Activated CD4-positive, alpha-beta memory T cell treated with anti-CD3 and anti-CD28 coated beads for 36 hours (primary cell): ENCODE measurements at regions not wholly inside any gene's neighbourhood (a gene's known extent, or its start where the extent isn't known, plus 50 kb on each side); places are given as distances from the start of the nearest gene placed in this dataset.

Experiments used
- CTCF ChIA-PET: fragments of 350-600 bp; sonication (Branson Sonifier 250); formaldehyde crosslinking; loops from one replicate; lab custom pipeline; 2021; ENCODE audit warnings: antibody characterized with exemption, inconsistent platforms; lab: Charles Lee
- POLR2A ChIA-PET: fragments of 350-600 bp; sonication (Branson Sonifier 250); formaldehyde crosslinking; loops from one replicate; lab custom pipeline; 2021; ENCODE audit warnings: antibody characterized with exemption; lab: Charles Lee
- DNase-seq: peaks from one replicate; pipeline ENCODE4 v3.0.0-alpha.2; 2020
- H3K27ac Mint-ChIP-seq: one replicate; pipeline ENCODE4 v1.8.0; 2021; ENCODE audit warnings: mixed read lengths
- H3K27me3 Mint-ChIP-seq: one replicate; pipeline ENCODE4 v1.8.0; 2021; ENCODE audit warnings: mixed read lengths
- H3K36me3 Mint-ChIP-seq: one replicate; pipeline ENCODE4 v1.8.0; 2021; ENCODE audit warnings: mixed read lengths
- H3K4me1 Mint-ChIP-seq: one replicate; pipeline ENCODE4 v1.8.0; 2021; ENCODE audit warnings: low read depth, mixed read lengths
- H3K4me3 Mint-ChIP-seq: one replicate; pipeline ENCODE4 v1.8.0; 2021; ENCODE audit warnings: mild to moderate bottlenecking, mixed read lengths
- H3K9me3 Mint-ChIP-seq: one replicate; pipeline ENCODE4 v1.8.0; 2021; ENCODE audit warnings: mixed read lengths
- intact Hi-C: fragments of 100-400 bp; cut with micrococcal nuclease; formaldehyde crosslinking; loops from one replicate; pipeline ENCODE4 v1.15.1; 2023

DNA sequence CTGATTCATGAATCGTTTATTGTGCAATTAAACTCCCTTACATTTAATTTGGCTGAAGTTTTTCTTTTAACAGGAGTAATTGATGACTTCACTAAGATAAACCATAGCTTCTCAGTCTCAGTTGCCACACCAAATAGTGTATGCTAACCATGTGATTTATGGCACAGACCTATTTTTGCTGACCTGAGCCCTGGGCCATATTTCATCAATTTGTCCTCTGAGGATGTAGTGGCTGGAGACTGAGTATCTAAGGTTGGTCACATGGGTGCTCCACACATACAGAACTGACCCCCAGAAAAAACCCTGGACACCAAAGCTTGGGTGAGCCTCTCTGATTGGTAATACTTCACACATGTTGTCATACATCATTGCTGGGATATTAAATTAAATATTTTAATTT, 255.1 kb downstream of the NEDD1 start:
- POLR2A ChIA-PET = no interaction called here
- CTCF ChIA-PET = no interaction called here
- DNase-seq = no peak
- Mint-ChIP-seq H3K4me3 (no peak overlapping the region), H3K27ac (no peak overlapping the region), H3K9me3 (no peaks in the 10 kb centered on the region), H3K27me3 (peaks cover 4% of the 10 kb centered on the region), H3K4me1 (no peaks in the 10 kb centered on the region), H3K36me3 (no peaks in the 10 kb centered on the region)
- intact Hi-C loops = no loop called here

GRCh38 chr12:97164936-97165335, 257.9 kb downstream of the NEDD1 start:
- ChIA-PET CTCF (no interaction called here), POLR2A (no interaction called here)
- intact Hi-C loops = no loop called here
- no peak for DNase-seq
- H3K36me3 Mint-ChIP-seq = no peaks in the 10 kb centered on the region
- H3K27me3 Mint-ChIP-seq = peaks cover 9% of the 10 kb centered on the region
- no peaks in the 10 kb centered on the region for H3K9me3 Mint-ChIP-seq
- no peaks in the 10 kb centered on the region for H3K4me1 Mint-ChIP-seq
- H3K27ac Mint-ChIP-seq = no peak overlapping the region
- H3K4me3 Mint-ChIP-seq = no peak overlapping the region

GRCh38 chr12:97167598-97167997, 260.5 kb downstream of the NEDD1 start:
- no peaks in the 10 kb centered on the region for H3K9me3 Mint-ChIP-seq
- CTCF ChIA-PET = interaction anchor here (0.6 kb wide), 1 partner anchor 1225 kb away, joined by 3 read pairs; no protein-coding TSS in a partner anchor
- POLR2A ChIA-PET = no interaction called here
- H3K27me3 Mint-ChIP-seq = peaks cover 9% of the 10 kb centered on the region
- H3K4me3 Mint-ChIP-seq = no peak overlapping the region
- no peak for DNase-seq
- no peak overlapping the region for H3K27ac Mint-ChIP-seq
- H3K4me1 Mint-ChIP-seq = no peaks in the 10 kb centered on the region
- intact Hi-C loops = no loop called here
- H3K36me3 Mint-ChIP-seq = no peaks in the 10 kb centered on the region

DNA sequence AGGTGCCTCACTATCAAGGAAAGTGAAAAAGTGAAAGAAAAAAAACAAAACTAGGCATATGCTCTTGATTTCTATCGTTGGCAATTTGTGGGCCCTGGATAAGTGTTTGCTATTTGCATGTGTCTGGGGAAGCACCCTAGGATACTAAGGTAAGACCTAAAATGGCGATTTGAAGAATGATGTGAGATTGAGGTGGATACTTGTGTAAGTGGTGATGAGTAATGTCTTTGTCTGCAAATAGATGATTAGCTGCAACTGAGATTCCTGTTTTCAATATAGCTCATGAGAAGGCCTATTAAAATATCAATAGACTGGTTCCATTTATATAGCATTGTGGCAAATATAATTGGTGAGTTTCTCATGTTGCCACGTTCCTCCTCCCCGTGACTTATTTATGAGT, 261.7 kb downstream of the NEDD1 start:
- ChIA-PET POLR2A (no interaction called here), CTCF (no interaction called here)
- H3K9me3 Mint-ChIP-seq = no peaks in the 10 kb centered on the region
- intact Hi-C loops = no loop called here
- no peak overlapping the region for H3K4me3 Mint-ChIP-seq
- no peaks in the 10 kb centered on the region for H3K36me3 Mint-ChIP-seq
- H3K4me1 Mint-ChIP-seq = no peaks in the 10 kb centered on the region
- no peak overlapping the region for H3K27ac Mint-ChIP-seq
- DNase-seq = no peak
- peaks cover 9% of the 10 kb centered on the region for H3K27me3 Mint-ChIP-seq

DNA sequence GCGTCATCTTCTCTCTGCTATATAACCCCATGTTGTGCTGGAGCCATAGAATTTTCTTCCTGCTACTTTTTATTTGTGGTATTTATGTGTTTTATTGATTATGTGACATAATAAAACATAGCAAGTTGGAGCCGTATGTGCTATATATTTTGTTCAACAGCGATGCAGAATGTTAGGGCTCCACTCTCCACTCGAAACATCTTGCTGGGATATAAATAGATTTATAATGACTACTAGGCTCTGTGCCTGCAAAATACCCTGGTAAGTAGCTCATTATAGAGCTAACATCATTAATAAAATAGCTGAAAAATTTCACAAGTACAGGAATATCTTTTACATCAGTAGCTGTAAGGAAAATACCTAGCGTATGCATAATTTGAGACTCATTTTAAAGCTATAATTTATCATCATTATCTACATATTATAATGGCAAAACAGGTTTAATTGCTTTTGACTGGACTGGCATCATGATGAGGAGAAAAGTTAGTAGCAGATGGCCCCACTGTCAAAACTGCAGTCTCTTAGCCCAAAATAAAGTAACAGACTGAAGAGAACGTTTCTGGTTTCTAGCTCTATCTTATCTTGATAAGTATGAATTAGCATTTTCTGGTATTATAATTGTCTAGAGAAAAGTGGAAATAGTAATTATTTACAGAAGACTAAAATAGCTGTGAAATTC, 263.0 kb downstream of the NEDD1 start:
- Mint-ChIP-seq H3K4me1 (no peaks in the 10 kb centered on the region), H3K4me3 (no peak overlapping the region), H3K9me3 (no peaks in the 10 kb centered on the region), H3K27ac (no peak overlapping the region), H3K36me3 (no peaks in the 10 kb centered on the region), H3K27me3 (peaks cover 5% of the 10 kb centered on the region)
- ChIA-PET CTCF (no interaction called here), POLR2A (no interaction called here)
- no peak for DNase-seq
- intact Hi-C loops = no loop called here

DNA sequence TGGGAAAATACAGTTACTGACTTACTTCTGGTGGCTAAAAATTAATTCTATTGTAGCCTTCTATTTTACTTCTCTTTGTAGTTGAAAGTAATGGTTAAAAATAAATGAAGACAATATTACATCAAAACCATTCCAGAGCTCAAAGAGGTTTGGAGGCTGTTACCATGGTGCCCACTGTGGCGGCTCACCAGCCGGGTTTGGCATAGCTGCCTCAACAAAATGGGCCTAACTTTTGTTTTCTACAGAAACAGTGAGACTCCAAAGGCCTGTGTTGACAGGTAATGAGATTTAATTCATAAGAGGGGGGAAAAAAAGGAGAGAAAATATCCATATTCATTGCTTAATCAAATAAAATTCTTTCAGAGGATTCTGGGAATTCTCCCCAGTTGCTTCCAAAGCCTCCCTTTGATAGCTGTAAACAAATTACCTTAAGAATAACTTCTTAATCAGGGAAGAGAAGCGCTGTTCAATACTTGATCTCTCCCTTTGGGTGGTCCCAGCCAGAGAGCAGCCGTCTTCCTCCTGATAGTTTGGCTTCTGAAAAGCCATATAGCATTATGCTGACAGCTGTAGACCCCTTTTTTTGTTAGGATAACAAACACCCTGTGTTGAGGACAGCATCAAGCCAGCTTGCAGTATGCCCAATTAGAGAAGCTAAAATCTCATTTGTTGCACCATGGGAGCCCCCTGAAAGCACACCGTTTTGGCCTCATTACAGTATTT, 266.8 kb downstream of the NEDD1 start:
- intact Hi-C loops = no loop called here
- no peaks in the 10 kb centered on the region for H3K4me1 Mint-ChIP-seq
- ChIA-PET CTCF (interaction anchor here (1.1 to 1.2 kb wide), 2 partner anchors 25 to 187 kb away, joined by 3 to 4 read pairs; no protein-coding TSS in a partner anchor), POLR2A (no interaction called here)
- H3K27me3 Mint-ChIP-seq = peaks cover 2% of the 10 kb centered on the region
- no peaks in the 10 kb centered on the region for H3K36me3 Mint-ChIP-seq
- no peak overlapping the region for H3K4me3 Mint-ChIP-seq
- no peak overlapping the region for H3K27ac Mint-ChIP-seq
- H3K9me3 Mint-ChIP-seq = no peaks in the 10 kb centered on the region
- DNase-seq = no peak

- intact Hi-C loops = no loop called here
- Mint-ChIP-seq H3K9me3 (no peaks in the 10 kb centered on the region), H3K27ac (no peak overlapping the region), H3K36me3 (no peaks in the 10 kb centered on the region), H3K4me3 (no peak overlapping the region), H3K4me1 (no peaks in the 10 kb centered on the region), H3K27me3 (no peaks in the 10 kb centered on the region)
- no peak for DNase-seq
- ChIA-PET CTCF (no interaction called here), POLR2A (no interaction called here)
Observed at GRCh38 chr12:97177481-97177880, 270.4 kb downstream of the NEDD1 start.

GRCh38 chr12:97181571-97182265, 274.7 kb downstream of the NEDD1 start:
- no peak for DNase-seq
- H3K4me3 Mint-ChIP-seq = no peak overlapping the region
- no peaks in the 10 kb centered on the region for H3K9me3 Mint-ChIP-seq
- no peaks in the 10 kb centered on the region for H3K4me1 Mint-ChIP-seq
- no peaks in the 10 kb centered on the region for H3K36me3 Mint-ChIP-seq
- CTCF ChIA-PET = no interaction called here
- no peaks in the 10 kb centered on the region for H3K27me3 Mint-ChIP-seq
- POLR2A ChIA-PET = no interaction called here
- H3K27ac Mint-ChIP-seq = no peak overlapping the region
- intact Hi-C loops = no loop called here

DNA sequence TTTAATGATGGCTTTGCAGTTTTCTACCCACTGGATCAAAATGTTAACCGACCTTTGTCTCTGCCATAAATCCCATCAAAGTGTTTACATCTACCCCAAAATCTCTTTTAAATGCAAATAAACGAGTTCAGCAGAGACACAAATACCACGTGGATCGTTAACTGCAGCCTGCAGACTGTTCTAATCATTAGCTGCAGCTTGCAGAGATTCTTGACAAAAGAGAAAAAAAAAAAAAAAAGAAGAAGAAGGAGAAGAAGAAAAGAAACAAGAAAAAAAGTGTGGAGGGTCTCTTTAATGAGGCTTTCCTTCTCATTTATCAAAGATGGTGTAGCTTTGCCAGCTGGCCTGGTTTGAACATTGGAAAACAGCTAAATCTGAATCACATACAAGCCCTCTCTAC, 275.7 kb downstream of the NEDD1 start:
- Mint-ChIP-seq H3K36me3 (no peaks in the 10 kb centered on the region), H3K4me3 (no peak overlapping the region), H3K9me3 (no peaks in the 10 kb centered on the region), H3K4me1 (no peaks in the 10 kb centered on the region), H3K27ac (no peak overlapping the region), H3K27me3 (no peaks in the 10 kb centered on the region)
- POLR2A ChIA-PET = no interaction called here
- CTCF ChIA-PET = no interaction called here
- no peak for DNase-seq
- intact Hi-C loops = no loop called here

DNA sequence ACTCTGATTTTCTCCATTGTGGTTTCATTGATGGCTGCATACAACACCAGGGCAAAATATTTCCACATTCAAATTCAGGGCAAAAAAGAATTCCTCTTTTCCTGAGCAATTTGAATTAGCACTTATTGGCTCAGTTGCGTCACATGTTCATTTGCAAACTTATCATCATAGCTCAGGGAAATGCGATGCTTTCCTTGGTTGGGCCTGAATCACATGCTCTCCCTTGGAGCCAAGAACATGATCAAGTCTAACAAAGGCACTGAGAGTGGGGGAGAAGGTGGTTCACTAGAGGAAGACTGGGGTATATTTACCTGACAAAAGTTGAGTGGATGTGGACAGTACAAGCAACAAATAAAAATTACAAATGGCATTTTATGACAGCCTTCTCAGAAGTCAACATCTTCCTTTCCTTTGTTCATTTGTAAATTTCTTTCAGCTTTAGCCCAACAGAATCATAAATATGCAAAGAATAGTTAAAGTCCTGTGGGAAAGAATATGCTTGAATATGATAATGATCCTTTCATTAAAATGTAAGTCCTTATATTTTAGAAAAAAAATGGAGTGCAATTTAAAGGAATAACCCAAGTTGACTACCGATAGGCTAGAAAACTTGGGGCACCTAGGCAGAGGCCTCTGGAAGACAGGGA, 277.2 kb downstream of the NEDD1 start:
- intact Hi-C loops = no loop called here
- DNase-seq = no peak
- Mint-ChIP-seq H3K36me3 (no peaks in the 10 kb centered on the region), H3K27ac (no peak overlapping the region), H3K4me1 (no peaks in the 10 kb centered on the region), H3K27me3 (no peaks in the 10 kb centered on the region), H3K9me3 (no peaks in the 10 kb centered on the region), H3K4me3 (no peak overlapping the region)
- CTCF ChIA-PET = no interaction called here
- POLR2A ChIA-PET = no interaction called here

DNA sequence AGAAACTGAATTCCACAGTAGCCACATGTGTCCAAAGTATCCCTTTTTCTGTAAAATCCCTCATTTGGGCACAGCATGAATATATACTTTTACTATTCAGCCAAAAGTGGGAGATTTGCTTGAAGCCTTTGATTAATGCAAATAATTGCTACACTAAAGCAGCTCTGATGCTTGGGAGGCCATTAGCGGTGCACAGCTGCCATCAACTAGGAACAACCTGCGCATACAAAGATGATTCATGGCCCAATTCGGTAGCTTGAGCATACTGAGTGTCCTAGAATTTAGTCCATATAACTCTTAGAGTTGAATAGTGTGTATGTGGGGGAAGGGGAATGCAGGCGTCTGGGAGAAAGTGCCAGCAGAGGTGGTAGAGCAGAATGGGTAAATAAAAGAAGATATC, 277.0 kb upstream of the RMST start:
- intact Hi-C loops = no loop called here
- Mint-ChIP-seq H3K4me1 (no peaks in the 10 kb centered on the region), H3K27ac (no peak overlapping the region), H3K4me3 (no peak overlapping the region), H3K36me3 (no peaks in the 10 kb centered on the region), H3K9me3 (peaks cover 4% of the 10 kb centered on the region), H3K27me3 (no peaks in the 10 kb centered on the region)
- ChIA-PET CTCF (no interaction called here), POLR2A (no interaction called here)
- DNase-seq = no peak

- DNase-seq = no peak
- Mint-ChIP-seq H3K4me1 (no peaks in the 10 kb centered on the region), H3K4me3 (no peak overlapping the region), H3K27me3 (no peaks in the 10 kb centered on the region), H3K36me3 (no peaks in the 10 kb centered on the region), H3K27ac (no peak overlapping the region), H3K9me3 (peaks cover 18% of the 10 kb centered on the region)
- CTCF ChIA-PET = no interaction called here
- POLR2A ChIA-PET = no interaction called here
- intact Hi-C loops = no loop called here
Observed at GRCh38 chr12:97194546-97194945, 268.1 kb upstream of the RMST start.
